GM12801 (cell line): ENCODE measurements at regions not wholly inside any gene's neighbourhood (a gene's known extent, or its start where the extent isn't known, plus 50 kb on each side); places are given as distances from the start of the nearest gene placed in this dataset.

ENCODE experiments used
- TF ChIP-seq, protein P1 (sequence below): IDR thresholded peaks from one replicate; pipeline ENCODE4 v1.5.1; 2011; ENCODE audit warnings: control low read depth; ENCODE audit not compliant: insufficient read length; ENCODE audit errors: extremely low read depth

DNA sequence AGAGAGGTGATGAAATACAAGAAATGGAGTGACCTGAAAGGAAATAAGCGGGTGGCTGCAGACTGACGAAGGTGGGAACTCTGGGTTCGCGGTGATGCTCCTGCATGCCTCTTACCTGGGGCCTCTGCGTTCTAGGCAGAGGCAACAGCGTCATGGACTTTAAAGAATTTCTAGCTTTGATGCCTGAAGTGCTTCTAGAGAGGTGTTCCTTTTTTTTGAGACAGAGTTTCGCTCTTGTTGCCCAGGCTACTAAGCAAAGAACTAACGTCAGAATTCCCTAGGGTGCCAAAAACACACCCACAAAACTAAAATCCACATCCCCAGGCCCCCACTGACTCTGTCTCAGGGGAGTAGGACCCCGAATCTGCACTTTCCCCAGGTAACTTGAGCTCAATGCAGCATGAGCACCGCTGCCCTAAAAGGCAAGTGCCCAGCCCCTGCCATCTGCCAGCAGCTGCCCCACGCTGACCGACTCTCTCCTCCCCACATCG lies 110.5 kb upstream of the ID2 start:
- TF ChIP-seq, protein P1, sequence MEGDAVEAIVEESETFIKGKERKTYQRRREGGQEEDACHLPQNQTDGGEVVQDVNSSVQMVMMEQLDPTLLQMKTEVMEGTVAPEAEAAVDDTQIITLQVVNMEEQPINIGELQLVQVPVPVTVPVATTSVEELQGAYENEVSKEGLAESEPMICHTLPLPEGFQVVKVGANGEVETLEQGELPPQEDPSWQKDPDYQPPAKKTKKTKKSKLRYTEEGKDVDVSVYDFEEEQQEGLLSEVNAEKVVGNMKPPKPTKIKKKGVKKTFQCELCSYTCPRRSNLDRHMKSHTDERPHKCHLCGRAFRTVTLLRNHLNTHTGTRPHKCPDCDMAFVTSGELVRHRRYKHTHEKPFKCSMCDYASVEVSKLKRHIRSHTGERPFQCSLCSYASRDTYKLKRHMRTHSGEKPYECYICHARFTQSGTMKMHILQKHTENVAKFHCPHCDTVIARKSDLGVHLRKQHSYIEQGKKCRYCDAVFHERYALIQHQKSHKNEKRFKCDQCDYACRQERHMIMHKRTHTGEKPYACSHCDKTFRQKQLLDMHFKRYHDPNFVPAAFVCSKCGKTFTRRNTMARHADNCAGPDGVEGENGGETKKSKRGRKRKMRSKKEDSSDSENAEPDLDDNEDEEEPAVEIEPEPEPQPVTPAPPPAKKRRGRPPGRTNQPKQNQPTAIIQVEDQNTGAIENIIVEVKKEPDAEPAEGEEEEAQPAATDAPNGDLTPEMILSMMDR, result no peak

DNA sequence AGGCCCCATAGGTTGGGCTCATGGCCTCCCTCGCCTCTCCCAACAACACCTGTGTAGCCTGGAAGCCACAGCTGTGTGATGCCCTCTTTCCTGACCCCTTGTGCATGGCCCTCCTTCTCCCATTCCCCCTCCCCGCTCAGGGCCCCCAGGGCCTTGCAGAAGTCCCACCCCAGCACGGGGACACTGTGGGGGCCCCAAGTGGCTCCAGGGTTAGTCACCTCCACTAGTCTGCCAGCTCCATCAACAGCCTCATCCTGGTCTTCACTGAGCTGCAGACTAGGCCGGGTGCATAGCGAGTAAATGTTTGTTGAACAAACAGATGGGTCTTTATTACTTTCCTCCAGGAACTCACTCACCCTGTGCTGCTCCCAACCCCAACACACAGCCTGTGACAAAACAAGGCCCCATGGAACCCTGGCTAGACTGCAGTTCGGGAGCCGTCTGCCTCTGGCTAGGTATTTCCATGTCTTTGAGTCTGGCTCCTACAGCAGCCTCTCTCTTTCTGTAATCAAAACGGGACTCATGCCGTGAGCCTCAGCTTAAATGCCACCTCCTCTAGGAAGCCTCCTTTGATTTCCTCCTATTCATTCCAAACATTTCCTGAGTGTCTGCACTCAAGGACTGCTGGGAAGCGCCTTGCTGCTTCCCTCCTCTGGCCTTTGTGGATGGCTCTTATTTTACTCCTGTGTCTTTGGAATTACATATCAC lies 109.9 kb upstream of the ID2 start:
- TF ChIP-seq, protein P1, result no peak

DNA sequence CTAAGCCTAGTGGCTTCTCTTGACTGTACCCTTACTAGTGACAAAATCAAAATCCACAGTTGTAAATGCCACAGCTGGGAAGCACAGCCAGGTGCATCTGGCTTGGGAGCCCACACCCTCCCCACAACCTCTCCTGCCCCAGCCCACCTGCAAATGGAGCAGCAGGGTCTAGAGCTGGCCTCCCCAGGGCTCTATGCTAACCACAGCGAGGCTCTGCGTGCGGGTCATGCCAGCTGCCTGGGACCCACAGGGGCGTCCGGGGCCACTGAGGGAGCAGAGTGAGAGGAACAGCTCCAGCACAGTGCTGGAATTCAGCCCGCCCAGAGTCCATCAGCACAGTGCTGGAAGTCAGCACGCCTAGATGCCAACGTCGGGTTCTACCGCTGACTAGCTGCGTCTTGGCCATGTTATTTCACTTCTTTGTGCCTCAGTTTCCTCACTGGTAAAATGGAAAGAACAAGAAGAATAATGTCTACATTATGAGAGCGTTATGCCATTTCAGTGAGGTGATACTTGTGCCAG lies 109.1 kb upstream of the ID2 start:
- TF ChIP-seq, protein P1, result no peak

DNA sequence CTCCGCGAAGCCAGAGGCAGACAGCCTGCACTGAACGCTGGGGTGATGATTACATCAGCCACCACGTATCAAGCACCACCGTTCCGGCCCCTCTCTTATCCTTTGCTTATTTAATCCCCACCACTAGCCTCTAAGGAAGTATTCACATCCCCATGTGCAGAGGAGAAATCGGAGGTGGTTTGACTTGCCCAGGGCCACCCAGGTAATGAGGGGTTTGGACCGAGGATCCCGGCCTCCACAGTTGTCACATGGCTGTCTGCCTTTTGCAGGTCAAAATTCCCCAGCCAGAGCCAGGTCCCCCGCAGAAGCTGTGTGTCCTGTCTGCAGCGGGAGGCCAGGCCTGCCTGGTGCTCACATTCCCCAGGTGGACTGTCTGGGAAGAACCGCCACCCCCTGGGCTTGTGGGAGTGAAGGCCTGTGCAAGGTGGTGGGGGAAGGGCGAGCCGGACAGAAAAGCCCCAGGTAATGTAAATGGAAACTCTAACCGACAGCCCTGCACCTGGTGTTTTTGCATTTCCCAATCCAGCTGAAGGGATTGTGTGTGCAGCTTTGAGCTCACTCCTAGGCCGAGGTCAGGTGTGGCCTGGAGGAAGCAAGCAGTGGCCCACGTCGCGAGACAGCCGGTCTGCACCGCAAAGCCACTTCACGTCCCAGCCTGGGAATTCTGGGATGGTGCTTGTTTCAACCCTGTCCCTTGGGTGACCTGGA lies 108.5 kb upstream of the ID2 start:
- TF ChIP-seq, protein P1, result no peak

DNA sequence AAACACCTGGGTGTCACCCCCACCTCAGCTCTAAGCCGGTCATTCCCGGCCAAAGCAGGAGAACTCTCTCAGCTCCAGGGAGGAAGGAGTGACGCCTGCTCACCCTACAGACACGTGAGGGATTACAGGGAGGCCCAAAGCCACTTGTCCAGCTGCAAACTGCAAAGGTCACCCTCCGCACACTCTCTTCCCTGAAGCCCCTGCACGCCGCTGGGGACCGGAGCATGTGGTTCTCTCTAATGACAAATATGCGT lies 108.0 kb upstream of the ID2 start:
- TF ChIP-seq, protein P1, result no peak

DNA sequence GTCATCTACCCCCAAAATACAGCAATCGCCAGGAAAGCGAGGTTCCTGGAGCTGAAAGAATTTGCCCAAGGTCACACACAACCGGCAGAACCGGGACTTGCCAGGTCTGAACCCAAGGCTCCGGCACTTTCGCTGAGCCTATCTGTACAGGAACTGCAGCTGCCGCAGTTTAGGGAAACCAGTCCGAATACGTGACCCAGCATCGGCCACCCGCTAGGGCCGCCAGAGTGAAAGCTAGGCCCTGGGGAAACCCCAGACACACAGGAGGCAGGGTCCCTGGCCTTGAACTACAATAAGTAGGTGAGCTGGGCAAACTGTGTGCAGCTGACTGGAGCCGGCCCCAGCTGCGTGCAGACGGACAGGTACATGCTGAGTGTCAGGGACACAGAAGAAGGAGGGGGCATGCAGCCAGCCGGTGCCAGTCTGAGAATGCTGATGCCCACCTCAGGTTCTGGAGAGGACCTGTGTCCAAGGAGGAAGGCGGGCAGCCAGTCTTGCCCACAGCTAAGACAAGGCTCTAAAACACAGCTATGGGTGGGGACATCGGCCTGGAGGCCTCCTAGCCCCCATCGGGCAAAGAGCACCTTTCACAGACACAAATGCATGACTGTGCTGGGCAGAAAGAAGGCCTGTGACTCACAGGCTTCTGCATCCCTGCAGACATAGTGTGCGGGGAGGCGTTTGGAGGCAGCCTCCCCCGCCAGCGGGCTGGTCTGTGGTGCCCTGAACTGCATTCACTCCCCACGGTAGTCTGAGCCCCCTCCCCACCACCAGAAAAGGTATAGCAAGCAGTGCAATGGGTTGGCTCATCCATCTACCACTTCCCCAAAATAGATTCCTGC lies 107.4 kb upstream of the ID2 start:
- TF ChIP-seq, protein P1, result no peak
